GM12873 (cell line): ENCODE measurements at regions not wholly inside any gene's neighbourhood (a gene's known extent, or its start where the extent isn't known, plus 50 kb on each side); places are given as distances from the start of the nearest gene placed in this dataset.

Experiments
- CTCF ChIP-seq: IDR thresholded peaks from 2 replicates; pipeline ENCODE4 v1.5.1; 2012; ENCODE audit warnings: low read depth, mild to moderate bottlenecking, moderate library complexity, low read length, control low read depth; ENCODE audit not compliant: insufficient read depth; ENCODE audit errors: missing control alignments

GRCh38 chr18:34529358-34530335 is 180.5 kb upstream of the DTNA start:
- no peak for TF ChIP-seq CTCF

GRCh38 chr18:34531110-34531509 is 179.0 kb upstream of the DTNA start:
- no peak for TF ChIP-seq CTCF

GRCh38 chr18:34540897-34541296 is 169.2 kb upstream of the DTNA start:
- TF ChIP-seq CTCF, result no peak

- TF ChIP-seq CTCF, result no peak
These were observed 167.5 kb upstream of the DTNA start for GRCh38 chr18:34542625-34543024.

GRCh38 chr18:34543356-34543755 is 166.7 kb upstream of the DTNA start:
- TF ChIP-seq CTCF, result no peak

- no peak for TF ChIP-seq CTCF
These were observed 166.2 kb upstream of the DTNA start for GRCh38 chr18:34543945-34544344.

GRCh38 chr18:34544930-34545329 is 165.2 kb upstream of the DTNA start:
- no peak for TF ChIP-seq CTCF
